IPS-20b (cell line): ENCODE measurements at regions not wholly inside any gene's neighbourhood (a gene's known extent, or its start where the extent isn't known, plus 50 kb on each side); places are given as distances from the start of the nearest gene placed in this dataset.
"Not testable (repeated sequence)": the region's sequence is repeated elsewhere in the genome, so short reads cannot be mapped to it uniquely, and the experiment has no call there.

Experiments used
- H3K27ac ChIP-seq: one replicate; pipeline ENCODE4 v1.5.1; 2013; ENCODE audit warnings: low read length
- H3K27me3 ChIP-seq: 2 replicates; pipeline ENCODE4 v1.6.1; 2013; ENCODE audit warnings: mild to moderate bottlenecking, low read length, inconsistent platforms; ENCODE audit not compliant: insufficient read depth
- H3K36me3 ChIP-seq: 2 replicates; pipeline ENCODE4 v1.6.1; 2013; ENCODE audit warnings: low read depth, mild to moderate bottlenecking, inconsistent platforms, low read length, moderate library complexity; ENCODE audit not compliant: insufficient read depth
- H3K4me1 ChIP-seq: 2 replicates; pipeline ENCODE4 v1.6.1; 2013; ENCODE audit warnings: mild to moderate bottlenecking, control low read depth, inconsistent platforms, low read length, moderate library complexity; ENCODE audit not compliant: insufficient read depth
- H3K4me3 ChIP-seq: 2 replicates; pipeline ENCODE4 v1.5.1; 2013; ENCODE audit warnings: mild to moderate bottlenecking, low read length, inconsistent platforms
- H3K9ac ChIP-seq: 2 replicates; pipeline ENCODE4 v1.6.1; 2013; ENCODE audit warnings: low read depth, mild to moderate bottlenecking, inconsistent platforms, low read length, moderate library complexity
- H3K9me3 ChIP-seq: 2 replicates; pipeline ENCODE4 v1.6.1; 2013; ENCODE audit warnings: mild to moderate bottlenecking, low read depth, low read length, inconsistent platforms; ENCODE audit not compliant: insufficient read depth

GRCh38 chr3:153835540-153835939 is 285.6 kb upstream of the ARHGEF26 start:
- H3K9ac ChIP-seq = no peak overlapping the region
- H3K36me3 ChIP-seq = no peaks in the 10 kb centered on the region
- no peaks in the 10 kb centered on the region for H3K4me1 ChIP-seq
- H3K9me3 ChIP-seq = no peaks in the 10 kb centered on the region
- no peaks in the 10 kb centered on the region for H3K27me3 ChIP-seq
- no peak overlapping the region for H3K27ac ChIP-seq
- H3K4me3 ChIP-seq = no peak overlapping the region

GRCh38 chr3:153840487-153840886 is 280.7 kb upstream of the ARHGEF26 start:
- Histone ChIP-seq H3K27me3 (no peaks in the 10 kb centered on the region), H3K36me3 (no peaks in the 10 kb centered on the region), H3K27ac (no peak overlapping the region), H3K9ac (no peak overlapping the region), H3K4me1 (no peaks in the 10 kb centered on the region), H3K4me3 (no peak overlapping the region), H3K9me3 (no peaks in the 10 kb centered on the region)

- no peaks in the 10 kb centered on the region for H3K4me1 ChIP-seq
- no peaks in the 10 kb centered on the region for H3K9me3 ChIP-seq
- no peak overlapping the region for H3K27ac ChIP-seq
- no peaks in the 10 kb centered on the region for H3K27me3 ChIP-seq
- no peaks in the 10 kb centered on the region for H3K36me3 ChIP-seq
- H3K9ac ChIP-seq = no peak overlapping the region
- no peak overlapping the region for H3K4me3 ChIP-seq
These were observed 277.2 kb upstream of the ARHGEF26 start for GRCh38 chr3:153843994-153844393.

- Histone ChIP-seq H3K36me3 (no peaks in the 10 kb centered on the region), H3K4me1 (no peaks in the 10 kb centered on the region), H3K4me3 (no peak overlapping the region), H3K27ac (no peak overlapping the region), H3K9me3 (no peaks in the 10 kb centered on the region), H3K27me3 (no peaks in the 10 kb centered on the region), H3K9ac (no peak overlapping the region)
These were observed 275.9 kb upstream of the ARHGEF26 start for GRCh38 chr3:153845311-153845710.

- H3K9ac ChIP-seq = no peak overlapping the region
- peaks cover 2% of the 10 kb centered on the region; the same call in 1 of the 2 replicates for H3K4me1 ChIP-seq
- no peak overlapping the region for H3K4me3 ChIP-seq
- H3K9me3 ChIP-seq = no peaks in the 10 kb centered on the region
- no peaks in the 10 kb centered on the region for H3K36me3 ChIP-seq
- H3K27me3 ChIP-seq = no peaks in the 10 kb centered on the region
- H3K27ac ChIP-seq = no peak overlapping the region
These were observed 272.5 kb upstream of the ARHGEF26 start for GRCh38 chr3:153848702-153849101.

- no peak overlapping the region for H3K4me3 ChIP-seq
- H3K4me1 ChIP-seq = peaks cover 6% of the 10 kb centered on the region; the same call in 1 of the 2 replicates
- no peak overlapping the region for H3K9ac ChIP-seq
- no peak overlapping the region for H3K27ac ChIP-seq
- H3K36me3 ChIP-seq = no peaks in the 10 kb centered on the region
- H3K9me3 ChIP-seq = no peaks in the 10 kb centered on the region
- no peaks in the 10 kb centered on the region for H3K27me3 ChIP-seq
These were observed 268.8 kb upstream of the ARHGEF26 start for GRCh38 chr3:153852355-153852754.

- no peaks in the 10 kb centered on the region for H3K9me3 ChIP-seq
- H3K9ac ChIP-seq = no peak overlapping the region
- H3K4me1 ChIP-seq = peaks cover 6% of the 10 kb centered on the region; the same call in 1 of the 2 replicates
- no peaks in the 10 kb centered on the region for H3K27me3 ChIP-seq
- no peak overlapping the region for H3K4me3 ChIP-seq
- H3K36me3 ChIP-seq = no peaks in the 10 kb centered on the region
- H3K27ac ChIP-seq = no peak overlapping the region
These were observed 268.0 kb upstream of the ARHGEF26 start for GRCh38 chr3:153853163-153853562.

- Histone ChIP-seq H3K27ac (no peak overlapping the region), H3K36me3 (no peaks in the 10 kb centered on the region), H3K4me1 (peaks cover 6% of the 10 kb centered on the region; the same call in 1 of the 2 replicates), H3K9me3 (no peaks in the 10 kb centered on the region), H3K27me3 (no peaks in the 10 kb centered on the region), H3K4me3 (no peak overlapping the region), H3K9ac (no peak overlapping the region)
These were observed 265.4 kb upstream of the ARHGEF26 start for GRCh38 chr3:153855772-153856171.

- no peaks in the 10 kb centered on the region for H3K36me3 ChIP-seq
- no peak overlapping the region for H3K9ac ChIP-seq
- H3K27ac ChIP-seq = no peak overlapping the region
- H3K4me1 ChIP-seq = peaks cover 6% of the 10 kb centered on the region; the same call in 1 of the 2 replicates
- no peak overlapping the region for H3K4me3 ChIP-seq
- no peaks in the 10 kb centered on the region for H3K9me3 ChIP-seq
- no peaks in the 10 kb centered on the region for H3K27me3 ChIP-seq
These were observed 264.3 kb upstream of the ARHGEF26 start for GRCh38 chr3:153856932-153857331.

GRCh38 chr3:153864793-153865192 is 256.4 kb upstream of the ARHGEF26 start:
- H3K27ac ChIP-seq = no peak overlapping the region

GRCh38 chr3:153866901-153867300 is 254.3 kb upstream of the ARHGEF26 start:
- H3K9me3 ChIP-seq = no peaks in the 10 kb centered on the region
- no peaks in the 10 kb centered on the region for H3K36me3 ChIP-seq
- H3K27me3 ChIP-seq = no peaks in the 10 kb centered on the region
- H3K4me3 ChIP-seq = no peak overlapping the region
- no peaks in the 10 kb centered on the region for H3K4me1 ChIP-seq
- no peak overlapping the region for H3K9ac ChIP-seq
- no peak overlapping the region for H3K27ac ChIP-seq

More at GRCh38 chr3:153864793-153865192, 256.4 kb upstream of the ARHGEF26 start:
- Histone ChIP-seq H3K9ac (no peak overlapping the region), H3K4me1 (no peaks in the 10 kb centered on the region), H3K9me3 (no peaks in the 10 kb centered on the region), H3K36me3 (no peaks in the 10 kb centered on the region), H3K4me3 (no peak overlapping the region), H3K27me3 (no peaks in the 10 kb centered on the region)

- H3K9ac ChIP-seq, H3K9me3 ChIP-seq, H3K27me3 ChIP-seq: not testable (repeated sequence)
These were observed 246.8 kb upstream of the ARHGEF26 start for GRCh38 chr3:153874348-153874747.

GRCh38 chr3:153880493-153880892 is 240.7 kb upstream of the ARHGEF26 start:
- H3K27ac ChIP-seq = no peak overlapping the region
- no peaks in the 10 kb centered on the region for H3K9me3 ChIP-seq
- H3K4me1 ChIP-seq = no peaks in the 10 kb centered on the region
- H3K27me3 ChIP-seq = no peaks in the 10 kb centered on the region
- no peak overlapping the region for H3K4me3 ChIP-seq
- H3K36me3 ChIP-seq = no peaks in the 10 kb centered on the region
- no peak overlapping the region for H3K9ac ChIP-seq

More at GRCh38 chr3:153874348-153874747, 246.8 kb upstream of the ARHGEF26 start:
- not testable (repeated sequence) for H3K36me3 ChIP-seq, H3K4me3 ChIP-seq, H3K4me1 ChIP-seq, H3K27ac ChIP-seq
